Calu3 (cell line): ENCODE measurements at regions not wholly inside any gene's neighbourhood (a gene's known extent, or its start where the extent isn't known, plus 50 kb on each side); places are given as distances from the start of the nearest gene placed in this dataset.

Source experiments
- BruUV-seq: library from RNA; stranded (reverse); fragments of 400-500 nt; replicated peaks from 2 replicates; lab custom pipeline; 2021; lab: Mats Ljungman, UMichigan
- CTCF ChIA-PET: fragments of 300-600 bp; sonication (Branson Sonifier 250); formaldehyde crosslinking; loops from one replicate; lab custom pipeline; 2022; ENCODE audit warnings: antibody characterized with exemption; lab: Charles Lee
- DNase-seq: peaks from one replicate; pipeline ENCODE4 v3.0.0; 2022
- H3K27ac Mint-ChIP-seq: one replicate; pipeline ENCODE4 v1.8.0; 2022; ENCODE audit warnings: mixed read lengths; ENCODE audit not compliant: unreplicated experiment
- H3K27me3 Mint-ChIP-seq: one replicate; pipeline ENCODE4 v1.8.0; 2022; ENCODE audit warnings: mixed read lengths; ENCODE audit not compliant: unreplicated experiment
- H3K36me3 Mint-ChIP-seq: one replicate; pipeline ENCODE4 v1.8.0; 2022; ENCODE audit warnings: mild to moderate bottlenecking, moderate library complexity, mixed read lengths; ENCODE audit not compliant: insufficient read depth, unreplicated experiment
- H3K4me1 Mint-ChIP-seq: one replicate; pipeline ENCODE4 v1.8.0; 2022; ENCODE audit warnings: mild to moderate bottlenecking, low read depth, mixed read lengths; ENCODE audit not compliant: unreplicated experiment
- H3K4me3 Mint-ChIP-seq: one replicate; pipeline ENCODE4 v1.8.0; 2022; ENCODE audit warnings: mild to moderate bottlenecking, low read depth, moderate library complexity, mixed read lengths; ENCODE audit not compliant: unreplicated experiment
- H3K9me3 Mint-ChIP-seq: one replicate; pipeline ENCODE4 v1.8.0; 2022; ENCODE audit warnings: low read depth, mixed read lengths; ENCODE audit not compliant: unreplicated experiment
- intact Hi-C: fragments of 100-400 bp; cut with micrococcal nuclease; formaldehyde crosslinking; loops from one replicate; pipeline ENCODE4 v1.10.0; 2022; ENCODE audit not compliant: unreplicated experiment
- TF ChIP-seq, protein P1 (sequence below): fragments of 200-600 bp; IDR thresholded peaks from one replicate; pipeline ENCODE4 v1.8.0; 2022; ENCODE audit warnings: antibody characterized with exemption; ENCODE audit not compliant: unreplicated experiment

DNA sequence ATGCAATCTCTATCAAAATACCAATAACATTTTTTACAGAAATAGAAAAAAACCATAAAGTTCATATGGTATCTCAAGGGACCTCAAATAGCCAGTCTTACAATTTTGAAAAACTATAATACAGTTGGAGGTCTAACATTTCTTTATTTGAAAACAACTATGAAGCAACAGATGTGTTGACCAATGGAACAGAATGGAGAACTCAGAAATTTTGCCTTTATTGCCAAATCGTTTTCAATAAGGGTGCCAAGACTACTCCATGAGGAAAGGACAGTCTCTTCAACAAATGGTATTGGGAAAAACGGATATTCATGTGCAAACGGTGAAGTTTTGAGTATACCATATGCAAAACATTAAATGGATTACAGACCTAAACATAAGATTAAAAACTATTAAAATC is 470.8 kb upstream of the DPP6 start:
- TF ChIP-seq, protein P1, sequence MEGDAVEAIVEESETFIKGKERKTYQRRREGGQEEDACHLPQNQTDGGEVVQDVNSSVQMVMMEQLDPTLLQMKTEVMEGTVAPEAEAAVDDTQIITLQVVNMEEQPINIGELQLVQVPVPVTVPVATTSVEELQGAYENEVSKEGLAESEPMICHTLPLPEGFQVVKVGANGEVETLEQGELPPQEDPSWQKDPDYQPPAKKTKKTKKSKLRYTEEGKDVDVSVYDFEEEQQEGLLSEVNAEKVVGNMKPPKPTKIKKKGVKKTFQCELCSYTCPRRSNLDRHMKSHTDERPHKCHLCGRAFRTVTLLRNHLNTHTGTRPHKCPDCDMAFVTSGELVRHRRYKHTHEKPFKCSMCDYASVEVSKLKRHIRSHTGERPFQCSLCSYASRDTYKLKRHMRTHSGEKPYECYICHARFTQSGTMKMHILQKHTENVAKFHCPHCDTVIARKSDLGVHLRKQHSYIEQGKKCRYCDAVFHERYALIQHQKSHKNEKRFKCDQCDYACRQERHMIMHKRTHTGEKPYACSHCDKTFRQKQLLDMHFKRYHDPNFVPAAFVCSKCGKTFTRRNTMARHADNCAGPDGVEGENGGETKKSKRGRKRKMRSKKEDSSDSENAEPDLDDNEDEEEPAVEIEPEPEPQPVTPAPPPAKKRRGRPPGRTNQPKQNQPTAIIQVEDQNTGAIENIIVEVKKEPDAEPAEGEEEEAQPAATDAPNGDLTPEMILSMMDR, result no peak
- Mint-ChIP-seq H3K36me3 (no peaks in the 10 kb centered on the region), H3K4me1 (no peaks in the 10 kb centered on the region), H3K27ac (no peak overlapping the region), H3K27me3 (no peaks in the 10 kb centered on the region), H3K9me3 (peaks cover 23% of the 10 kb centered on the region), H3K4me3 (no peak overlapping the region)
- no peak for DNase-seq
- intact Hi-C loops, result no loop called here
- no TSS peak for BruUV-seq
- CTCF ChIA-PET, result no interaction called here

DNA sequence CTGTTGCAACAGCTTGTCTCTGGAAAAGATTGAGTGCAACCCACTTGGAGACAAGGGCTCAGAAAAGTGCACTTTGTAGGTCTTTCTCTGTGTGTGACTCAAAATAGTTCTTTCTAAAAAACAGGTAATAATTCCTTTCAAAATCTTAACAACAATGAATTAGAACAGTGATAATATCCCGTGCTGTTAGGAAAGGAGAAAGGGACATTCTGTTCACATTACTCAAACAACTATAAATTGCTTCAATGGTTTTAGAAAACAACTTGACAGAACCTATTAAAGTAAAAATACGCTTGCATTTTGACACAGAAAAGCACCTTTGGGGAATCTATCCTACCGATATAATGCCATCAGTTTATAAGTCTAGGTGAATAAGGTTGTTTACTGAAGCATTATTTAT is 468.1 kb upstream of the DPP6 start:
- no peak overlapping the region for H3K4me3 Mint-ChIP-seq
- DNase-seq, result no peak
- H3K27ac Mint-ChIP-seq, result no peak overlapping the region
- intact Hi-C loops, result no loop called here
- no TSS peak for BruUV-seq
- TF ChIP-seq, protein P1, result no peak
- H3K4me1 Mint-ChIP-seq, result no peaks in the 10 kb centered on the region
- no peaks in the 10 kb centered on the region for H3K36me3 Mint-ChIP-seq
- peaks cover 15% of the 10 kb centered on the region for H3K9me3 Mint-ChIP-seq
- CTCF ChIA-PET, result no interaction called here
- no peaks in the 10 kb centered on the region for H3K27me3 Mint-ChIP-seq

DNA sequence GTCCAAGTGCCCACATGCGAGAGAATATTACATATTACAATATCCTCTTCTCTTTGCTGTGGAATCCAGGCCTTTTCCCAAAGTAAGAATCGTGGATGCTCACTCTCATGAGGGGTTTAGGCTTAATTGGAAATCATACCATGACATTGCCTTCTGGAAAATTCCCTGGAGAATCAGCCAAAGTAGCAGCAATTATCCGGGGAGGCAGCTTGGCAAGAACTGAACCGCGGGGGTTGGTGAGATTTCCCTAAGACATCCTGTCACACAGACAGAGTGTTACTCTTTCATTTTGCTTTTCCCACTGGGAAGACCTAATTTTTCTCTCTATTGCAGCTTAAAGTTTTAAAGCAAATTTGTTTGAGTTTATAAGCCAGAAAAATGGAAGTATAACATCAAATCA is 463.6 kb upstream of the DPP6 start:
- no peaks in the 10 kb centered on the region for H3K4me1 Mint-ChIP-seq
- BruUV-seq, result no TSS peak
- H3K27me3 Mint-ChIP-seq, result no peaks in the 10 kb centered on the region
- no peaks in the 10 kb centered on the region for H3K36me3 Mint-ChIP-seq
- no peak for DNase-seq
- intact Hi-C loops, result no loop called here
- TF ChIP-seq, protein P1, result no peak
- no peak overlapping the region for H3K4me3 Mint-ChIP-seq
- H3K27ac Mint-ChIP-seq, result no peak overlapping the region
- H3K9me3 Mint-ChIP-seq, result peaks cover 11% of the 10 kb centered on the region
- CTCF ChIA-PET, result no interaction called here

DNA sequence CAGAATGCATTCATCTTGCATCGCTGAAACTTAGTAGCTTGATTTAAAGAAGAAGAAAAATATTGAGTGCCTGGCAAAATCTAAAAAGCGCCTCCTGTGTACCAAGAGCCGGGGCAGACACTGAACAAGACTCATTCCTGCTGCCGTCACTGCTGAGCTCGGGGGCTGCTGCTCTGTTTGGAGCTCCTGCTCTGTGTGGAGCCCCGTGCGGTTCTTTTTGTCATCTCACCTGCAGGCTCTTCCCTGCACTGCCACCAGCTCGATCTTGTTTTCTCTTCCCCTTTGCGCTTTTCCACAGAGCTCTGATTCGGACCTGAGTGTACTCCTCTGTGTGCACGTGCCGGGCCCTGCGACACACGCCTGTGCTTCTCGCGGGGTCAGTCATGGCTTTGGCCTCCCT is 462.1 kb upstream of the DPP6 start:
- intact Hi-C loops, result no loop called here
- Mint-ChIP-seq H3K4me1 (no peaks in the 10 kb centered on the region), H3K27ac (no peak overlapping the region), H3K9me3 (peaks cover 9% of the 10 kb centered on the region), H3K36me3 (no peaks in the 10 kb centered on the region), H3K27me3 (no peaks in the 10 kb centered on the region), H3K4me3 (no peak overlapping the region)
- TF ChIP-seq, protein P1, result no peak
- DNase-seq, result no peak
- BruUV-seq, result no TSS peak
- CTCF ChIA-PET, result no interaction called here
